H9 (cell line): ENCODE measurements at regions not wholly inside any gene's neighbourhood (a gene's known extent, or its start where the extent isn't known, plus 50 kb on each side); places are given as distances from the start of the nearest gene placed in this dataset.

ENCODE experiments used
- DNase-seq: peaks from one replicate; pipeline ENCODE4 v3.0.0-alpha.2; 2017
- H2AFZ ChIP-seq: one replicate; pipeline ENCODE4 v1.6.1; 2013; ENCODE audit warnings: mild to moderate bottlenecking, low read length, control low read depth, moderate library complexity
- H2AK5ac ChIP-seq: 2 replicates; pipeline ENCODE4 v1.6.1; 2013; ENCODE audit warnings: low read length, control low read depth, mixed read lengths; ENCODE audit not compliant: insufficient read length
- H2BK120ac ChIP-seq: one replicate; pipeline ENCODE4 v1.6.1; 2013; ENCODE audit warnings: low read depth, mild to moderate bottlenecking, low read length, control low read depth, inconsistent platforms; ENCODE audit not compliant: poor library complexity, severe bottlenecking
- H2BK12ac ChIP-seq: 2 replicates; pipeline ENCODE4 v1.6.1; 2013; ENCODE audit warnings: low read length, control low read depth, mixed read lengths, low read depth; ENCODE audit not compliant: insufficient read length
- H2BK15ac ChIP-seq: 2 replicates; pipeline ENCODE4 v1.6.1; 2013; ENCODE audit warnings: low read depth, low read length, control low read depth
- H2BK20ac ChIP-seq: one replicate; pipeline ENCODE4 v1.6.1; 2013; ENCODE audit warnings: low read depth, mild to moderate bottlenecking, low read length, control low read depth, inconsistent platforms; ENCODE audit not compliant: poor library complexity, severe bottlenecking
- H2BK5ac ChIP-seq: 2 replicates; pipeline ENCODE4 v1.6.1; 2013; ENCODE audit warnings: low read length, control low read depth, mixed read lengths; ENCODE audit not compliant: insufficient read length
- H3K14ac ChIP-seq: 2 replicates; pipeline ENCODE4 v1.6.1; 2013; ENCODE audit warnings: low read length, control low read depth; ENCODE audit not compliant: insufficient read depth
- H3K18ac ChIP-seq: 2 replicates; pipeline ENCODE4 v1.6.1; 2013; ENCODE audit warnings: low read depth, mild to moderate bottlenecking, mixed read lengths, low read length, control low read depth; ENCODE audit not compliant: insufficient read length
- H3K23ac ChIP-seq: 2 replicates; pipeline ENCODE4 v1.6.1; 2013; ENCODE audit warnings: low read length, control low read depth, mixed read lengths, low read depth; ENCODE audit not compliant: insufficient read length
- H3K23me2 ChIP-seq: 2 replicates; pipeline ENCODE4 v1.6.1; 2013; ENCODE audit warnings: low read depth, mild to moderate bottlenecking, mixed read lengths, low read length, control low read depth; ENCODE audit not compliant: insufficient read length, poor library complexity, severe bottlenecking
- H3K27ac ChIP-seq: 2 replicates; pipeline ENCODE4 v1.5.1; 2013; ENCODE audit warnings: low read length, control low read depth, mixed read lengths, low read depth; ENCODE audit not compliant: insufficient read length
- H3K27me3 ChIP-seq: 2 replicates; pipeline ENCODE4 v1.6.1; 2013; ENCODE audit warnings: low read length, control low read depth, inconsistent platforms; ENCODE audit not compliant: insufficient read depth
- H3K4ac ChIP-seq: 2 replicates; pipeline ENCODE4 v1.6.1; 2013; ENCODE audit warnings: low read depth, mild to moderate bottlenecking, control low read depth, inconsistent platforms, low read length, moderate library complexity
- H3K4me1 ChIP-seq: 2 replicates; pipeline ENCODE4 v1.6.1; 2013; ENCODE audit warnings: low read length, control low read depth, inconsistent platforms; ENCODE audit not compliant: insufficient read depth
- H3K4me2 ChIP-seq: 2 replicates; pipeline ENCODE4 v1.6.1; 2013; ENCODE audit warnings: low read length, control low read depth, mixed read lengths; ENCODE audit not compliant: insufficient read length, insufficient read depth
- H3K56ac ChIP-seq: 2 replicates; pipeline ENCODE4 v1.6.1; 2013; ENCODE audit warnings: low read depth, mild to moderate bottlenecking, mixed read lengths, low read length, control low read depth; ENCODE audit not compliant: insufficient read length
- H3K79me1 ChIP-seq: 2 replicates; pipeline ENCODE4 v1.6.1; 2013; ENCODE audit warnings: low read depth, mild to moderate bottlenecking, moderate library complexity, low read length, control low read depth, inconsistent platforms; ENCODE audit not compliant: insufficient read depth, poor library complexity, severe bottlenecking
- H3K79me2 ChIP-seq: 2 replicates; pipeline ENCODE4 v1.6.1; 2013; ENCODE audit warnings: low read length, control low read depth, inconsistent platforms; ENCODE audit not compliant: insufficient read depth
- H3K9ac ChIP-seq: 2 replicates; pipeline ENCODE4 v1.6.1; 2013; ENCODE audit warnings: low read length, control low read depth, mixed read lengths; ENCODE audit not compliant: insufficient read length; ENCODE audit errors: extremely low read depth
- H3K9me3 ChIP-seq: one replicate; pipeline ENCODE4 v1.6.1; 2013; ENCODE audit warnings: low read depth, low read length, inconsistent platforms; ENCODE audit not compliant: control insufficient read depth
- H3T11ph ChIP-seq: one replicate; pipeline ENCODE4 v1.6.1; 2013; ENCODE audit warnings: mild to moderate bottlenecking, low read length, control low read depth, inconsistent platforms
- H4K20me1 ChIP-seq: one replicate; pipeline ENCODE4 v1.6.1; 2013; ENCODE audit not compliant: control insufficient read depth, insufficient read length, insufficient read depth
- H4K5ac ChIP-seq: 2 replicates; pipeline ENCODE4 v1.6.1; 2013; ENCODE audit warnings: low read depth, mild to moderate bottlenecking, mixed read lengths, low read length, control low read depth; ENCODE audit not compliant: insufficient read length
- H4K8ac ChIP-seq: replicated peaks from 2 replicates; pipeline ENCODE4 v1.6.1; 2013; ENCODE audit warnings: low read length, control low read depth, mixed read lengths, low read depth; ENCODE audit not compliant: insufficient read length
- H4K91ac ChIP-seq: 2 replicates; pipeline ENCODE4 v1.6.1; 2013; ENCODE audit warnings: low read depth, mild to moderate bottlenecking, moderate library complexity, mixed read lengths, low read length, control low read depth; ENCODE audit not compliant: insufficient read length
- H3K27ac Mint-ChIP-seq, 3 experiments: 2 replicates in 2 of 3; 3 replicates in 1 of 3; pipeline ENCODE4 v1.8.0; 2020 to 2021; ENCODE audit warnings: mixed read lengths in 3 of 3, mild to moderate bottlenecking in 1 of 3, moderate library complexity in 1 of 3
- H3K27me3 Mint-ChIP-seq: 2 replicates; pipeline ENCODE4 v1.8.0; 2021; ENCODE audit warnings: low read depth, mild to moderate bottlenecking, moderate library complexity, mixed read lengths
- H3K36me3 Mint-ChIP-seq, 3 experiments: 2 replicates in 2 of 3; 3 replicates in 1 of 3; pipeline ENCODE4 v1.8.0; 2020 to 2021; ENCODE audit warnings: low read depth in 3 of 3, mixed read lengths in 3 of 3; ENCODE audit not compliant: insufficient read depth in 1 of 3
- H3K4me1 Mint-ChIP-seq, 2 experiments: 2 replicates each; pipeline ENCODE4 v1.8.0; 2020; ENCODE audit warnings: mixed read lengths in 2 of 2
- H3K4me3 Mint-ChIP-seq, 2 experiments: 2 replicates in 1 of 2; 3 replicates in 1 of 2; pipeline ENCODE4 v1.8.0; 2020 to 2021; ENCODE audit warnings: mild to moderate bottlenecking in 2 of 2, mixed read lengths in 2 of 2, moderate library complexity in 1 of 2
- H3K9me3 Mint-ChIP-seq, 2 experiments: 2 replicates in 1 of 2; 3 replicates in 1 of 2; pipeline ENCODE4 v1.8.0; 2020; ENCODE audit warnings: mild to moderate bottlenecking in 2 of 2, mixed read lengths in 2 of 2, moderate library complexity in 1 of 2
- WGBS: extraction: QIAGEN DNeasy Blood & Tissue Kit; methylation state at CpG from one replicate; pipeline ENCODE4 v1.1.7; 2013; ENCODE audit warnings: missing lambda C conversion rate, low lambda C conversion rate, mixed read lengths; ENCODE audit not compliant: insufficient read length; ENCODE audit errors: extremely low coverage; 5-methylcytosine and 5-hydroxymethylcytosine counted together
- TF ChIP-seq, protein P1 (sequence below): fragments of 200-600 bp; sonication (generic); conservative IDR thresholded peaks from 3 replicates; pipeline ENCODE4 v1.8.0; 2021; ENCODE audit warnings: antibody characterized with exemption, mild to moderate bottlenecking

GRCh38 chr17:51423421-51424160 is 163.2 kb downstream of the UTP18 start:
- Histone ChIP-seq H3K9ac (no peak overlapping the region), H3K56ac (no peak overlapping the region), H3K9me3 (no peaks in the 10 kb centered on the region), H3K4me2 (no peak overlapping the region), H3K27me3 (no peaks in the 10 kb centered on the region), H2BK5ac (no peak overlapping the region), H3K79me1 (no peaks in the 10 kb centered on the region), H2BK15ac (no peak overlapping the region), H4K5ac (no peak overlapping the region), H3K18ac (no peak overlapping the region), H2BK12ac (no peak overlapping the region), H3K14ac (no peak overlapping the region), H2BK120ac (no peak overlapping the region), H3K79me2 (no peaks in the 10 kb centered on the region), H3K4ac (no peak overlapping the region), H3K23me2 (no peaks in the 10 kb centered on the region), H3K4me1 (no peaks in the 10 kb centered on the region; the same call in 1 of the 2 replicates), H2AK5ac (no peak overlapping the region), H4K91ac (no peak overlapping the region), H4K8ac (no peak overlapping the region), H2AFZ (no peak overlapping the region), H4K20me1 (no peaks in the 10 kb centered on the region), H2BK20ac (no peak overlapping the region), H3T11ph (no peak overlapping the region), H3K23ac (no peak overlapping the region), H3K27ac (no peak overlapping the region)
- no CpG with 5 or more reads among the region's 3 CpGs for WGBS
- peaks cover 0 to 4% (median 0%) of the 10 kb centered on the region in 3 experiments; a peak in 1 of 7 replicates for H3K36me3 Mint-ChIP-seq
- no peak overlapping the region for H3K4me3 Mint-ChIP-seq
- no peak overlapping the region for H3K27ac Mint-ChIP-seq
- H3K9me3 Mint-ChIP-seq = no peaks in the 10 kb centered on the region; a peak in 2 of 5 replicates
- peaks cover 9 to 12% of the 10 kb centered on the region in 2 experiments for H3K4me1 Mint-ChIP-seq
- DNase-seq = no peak
- peaks cover 5% of the 10 kb centered on the region; the same call in 1 of the 2 replicates for H3K27me3 Mint-ChIP-seq
- TF ChIP-seq, protein P1, sequence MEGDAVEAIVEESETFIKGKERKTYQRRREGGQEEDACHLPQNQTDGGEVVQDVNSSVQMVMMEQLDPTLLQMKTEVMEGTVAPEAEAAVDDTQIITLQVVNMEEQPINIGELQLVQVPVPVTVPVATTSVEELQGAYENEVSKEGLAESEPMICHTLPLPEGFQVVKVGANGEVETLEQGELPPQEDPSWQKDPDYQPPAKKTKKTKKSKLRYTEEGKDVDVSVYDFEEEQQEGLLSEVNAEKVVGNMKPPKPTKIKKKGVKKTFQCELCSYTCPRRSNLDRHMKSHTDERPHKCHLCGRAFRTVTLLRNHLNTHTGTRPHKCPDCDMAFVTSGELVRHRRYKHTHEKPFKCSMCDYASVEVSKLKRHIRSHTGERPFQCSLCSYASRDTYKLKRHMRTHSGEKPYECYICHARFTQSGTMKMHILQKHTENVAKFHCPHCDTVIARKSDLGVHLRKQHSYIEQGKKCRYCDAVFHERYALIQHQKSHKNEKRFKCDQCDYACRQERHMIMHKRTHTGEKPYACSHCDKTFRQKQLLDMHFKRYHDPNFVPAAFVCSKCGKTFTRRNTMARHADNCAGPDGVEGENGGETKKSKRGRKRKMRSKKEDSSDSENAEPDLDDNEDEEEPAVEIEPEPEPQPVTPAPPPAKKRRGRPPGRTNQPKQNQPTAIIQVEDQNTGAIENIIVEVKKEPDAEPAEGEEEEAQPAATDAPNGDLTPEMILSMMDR = no peak
